SJSA1 (cell line): ENCODE measurements at regions not wholly inside any gene's neighbourhood (a gene's known extent, or its start where the extent isn't known, plus 50 kb on each side); places are given as distances from the start of the nearest gene placed in this dataset.
A peak's percentile ranks its signal among the peaks of the same experiment; 100 is the strongest.

Source experiments
- DNase-seq, 2 experiments: peaks; one replicate each; pipeline ENCODE4 v3.0.0-alpha.2; 2015 to 2020; ENCODE audit warnings: low spot score in 2 of 2, low read depth in 1 of 2
- H3K27ac ChIP-seq: fragments of 250-450 bp; sonication (Bioruptor Pico); 2 replicates; pipeline ENCODE4 v1.5.1; 2020; ENCODE audit warnings: mild to moderate bottlenecking, moderate library complexity
- H3K27me3 ChIP-seq: fragments of 250-450 bp; sonication (Bioruptor Pico); replicated peaks from 2 replicates; pipeline ENCODE4 v1.5.1; 2020; ENCODE audit warnings: mild to moderate bottlenecking, moderate library complexity
- H3K36me3 ChIP-seq: fragments of 250-450 bp; sonication (Bioruptor Pico); 2 replicates; pipeline ENCODE4 v1.5.1; 2020; ENCODE audit warnings: mild to moderate bottlenecking
- H3K4me1 ChIP-seq: fragments of 250-450 bp; sonication (Bioruptor Pico); replicated peaks from 2 replicates; pipeline ENCODE4 v1.6.1; 2021; ENCODE audit warnings: mild to moderate bottlenecking
- H3K4me3 ChIP-seq: fragments of 250-450 bp; sonication (Bioruptor Pico); 2 replicates; pipeline ENCODE4 v1.5.1; 2020; ENCODE audit warnings: mild to moderate bottlenecking
- H3K9me3 ChIP-seq: fragments of 250-450 bp; sonication (Bioruptor Pico); replicated peaks from 2 replicates; pipeline ENCODE4 v1.5.1; 2020; ENCODE audit warnings: mild to moderate bottlenecking

GRCh38 chr4:108355186-108355901, 186.6 kb upstream of the LEF1 start:
- no peak for DNase-seq
- peaks cover 70% of the 10 kb centered on the region for H3K4me1 ChIP-seq
- H3K9me3 ChIP-seq = no peaks in the 10 kb centered on the region
- H3K36me3 ChIP-seq = no peaks in the 10 kb centered on the region
- H3K27ac ChIP-seq = no peak overlapping the region
- no peak overlapping the region for H3K4me3 ChIP-seq
- no peaks in the 10 kb centered on the region for H3K27me3 ChIP-seq

- H3K27ac ChIP-seq = peak overlapping the region; percentile 48
- H3K27me3 ChIP-seq = no peaks in the 10 kb centered on the region
- DNase-seq = peak in 1 of 2 experiments; percentile 27
Observed at GRCh38 chr4:108352664-108353308, 184.1 kb upstream of the LEF1 start.

GRCh38 chr4:108351791-108352190, 183.1 kb upstream of the LEF1 start:
- Histone ChIP-seq H3K4me1 (peaks cover 63% of the 10 kb centered on the region), H3K36me3 (no peaks in the 10 kb centered on the region), H3K9me3 (no peaks in the 10 kb centered on the region), H3K27me3 (no peaks in the 10 kb centered on the region), H3K4me3 (no peak overlapping the region), H3K27ac (peak overlapping the region; percentile 15; the same call in 1 of the 2 replicates)
- peak in 1 of 2 experiments; percentile 55 for DNase-seq

More at GRCh38 chr4:108352664-108353308, 184.1 kb upstream of the LEF1 start:
- H3K4me3 ChIP-seq = no peak overlapping the region
- no peaks in the 10 kb centered on the region for H3K9me3 ChIP-seq
- H3K4me1 ChIP-seq = peaks cover 59% of the 10 kb centered on the region
- no peaks in the 10 kb centered on the region for H3K36me3 ChIP-seq

- no peak overlapping the region; the same call in 1 of the 2 replicates for H3K4me3 ChIP-seq
- H3K27ac ChIP-seq = no peak overlapping the region; the same call in 1 of the 2 replicates
- no peaks in the 10 kb centered on the region for H3K36me3 ChIP-seq
- H3K9me3 ChIP-seq = no peaks in the 10 kb centered on the region
- H3K27me3 ChIP-seq = no peaks in the 10 kb centered on the region
- DNase-seq = no peak
- H3K4me1 ChIP-seq = peaks cover 71% of the 10 kb centered on the region
Observed at GRCh38 chr4:108350332-108350731, 181.6 kb upstream of the LEF1 start.

GRCh38 chr4:108346818-108347210, 178.1 kb upstream of the LEF1 start:
- Histone ChIP-seq H3K27ac (peak overlapping the region; percentile 39), H3K4me1 (peaks cover 44% of the 10 kb centered on the region), H3K36me3 (no peaks in the 10 kb centered on the region), H3K9me3 (no peaks in the 10 kb centered on the region), H3K4me3 (no peak overlapping the region), H3K27me3 (no peaks in the 10 kb centered on the region)
- DNase-seq = no peak

- no peaks in the 10 kb centered on the region for H3K9me3 ChIP-seq
- H3K4me1 ChIP-seq = peaks cover 37% of the 10 kb centered on the region
- no peak overlapping the region for H3K4me3 ChIP-seq
- H3K36me3 ChIP-seq = no peaks in the 10 kb centered on the region
- DNase-seq = peak in 1 of 2 experiments; percentile 82
- peak overlapping the region; percentile 39 for H3K27ac ChIP-seq
- H3K27me3 ChIP-seq = no peaks in the 10 kb centered on the region
Observed at GRCh38 chr4:108345862-108346817, 177.4 kb upstream of the LEF1 start.

GRCh38 chr4:108342325-108342970, 173.7 kb upstream of the LEF1 start:
- H3K27me3 ChIP-seq = no peaks in the 10 kb centered on the region
- no peak overlapping the region for H3K27ac ChIP-seq
- H3K9me3 ChIP-seq = no peaks in the 10 kb centered on the region
- no peak overlapping the region for H3K4me3 ChIP-seq
- peaks cover 35% of the 10 kb centered on the region for H3K4me1 ChIP-seq
- H3K36me3 ChIP-seq = no peaks in the 10 kb centered on the region
- no peak for DNase-seq

GRCh38 chr4:108337923-108338322, 169.2 kb upstream of the LEF1 start:
- no peaks in the 10 kb centered on the region for H3K36me3 ChIP-seq
- H3K27ac ChIP-seq = no peak overlapping the region
- no peak for DNase-seq
- H3K9me3 ChIP-seq = no peaks in the 10 kb centered on the region
- H3K27me3 ChIP-seq = no peaks in the 10 kb centered on the region
- peaks cover 12% of the 10 kb centered on the region for H3K4me1 ChIP-seq
- H3K4me3 ChIP-seq = no peak overlapping the region

- DNase-seq = no peak
- H3K9me3 ChIP-seq = no peaks in the 10 kb centered on the region
- H3K4me1 ChIP-seq = peaks cover 12% of the 10 kb centered on the region
- H3K27ac ChIP-seq = no peak overlapping the region
- no peaks in the 10 kb centered on the region for H3K27me3 ChIP-seq
- H3K4me3 ChIP-seq = no peak overlapping the region
- no peaks in the 10 kb centered on the region for H3K36me3 ChIP-seq
Observed at GRCh38 chr4:108336076-108336475, 167.3 kb upstream of the LEF1 start.

GRCh38 chr4:108335081-108335480, 166.3 kb upstream of the LEF1 start:
- H3K9me3 ChIP-seq = no peaks in the 10 kb centered on the region
- H3K27ac ChIP-seq = no peak overlapping the region
- H3K27me3 ChIP-seq = no peaks in the 10 kb centered on the region
- peaks cover 12% of the 10 kb centered on the region for H3K4me1 ChIP-seq
- H3K36me3 ChIP-seq = no peaks in the 10 kb centered on the region
- H3K4me3 ChIP-seq = no peak overlapping the region
- no peak for DNase-seq

GRCh38 chr4:108334031-108334430, 165.3 kb upstream of the LEF1 start:
- H3K36me3 ChIP-seq = no peaks in the 10 kb centered on the region
- H3K4me3 ChIP-seq = no peak overlapping the region
- DNase-seq = no peak
- H3K27me3 ChIP-seq = no peaks in the 10 kb centered on the region
- peaks cover 12% of the 10 kb centered on the region for H3K4me1 ChIP-seq
- no peaks in the 10 kb centered on the region for H3K9me3 ChIP-seq
- no peak overlapping the region for H3K27ac ChIP-seq

- peaks cover 12% of the 10 kb centered on the region for H3K4me1 ChIP-seq
- no peak for DNase-seq
- H3K36me3 ChIP-seq = no peaks in the 10 kb centered on the region
Observed at GRCh38 chr4:108333353-108333942, 164.7 kb upstream of the LEF1 start.

More at GRCh38 chr4:108333353-108333942, 164.7 kb upstream of the LEF1 start:
- no peak overlapping the region for H3K27ac ChIP-seq
- H3K9me3 ChIP-seq = no peaks in the 10 kb centered on the region
- no peaks in the 10 kb centered on the region for H3K27me3 ChIP-seq
- no peak overlapping the region for H3K4me3 ChIP-seq
